Inferior parietal cortex (tissue), 1 donor: ENCODE measurements at regions not wholly inside any gene's neighbourhood (a gene's known extent, or its start where the extent isn't known, plus 50 kb on each side); places are given as distances from the start of the nearest gene placed in this dataset.

Experiments used
- DNase-seq: peaks from one replicate; pipeline ENCODE4 v3.0.0-alpha.2; 2016; ENCODE audit errors: extremely low spot score

DNA sequence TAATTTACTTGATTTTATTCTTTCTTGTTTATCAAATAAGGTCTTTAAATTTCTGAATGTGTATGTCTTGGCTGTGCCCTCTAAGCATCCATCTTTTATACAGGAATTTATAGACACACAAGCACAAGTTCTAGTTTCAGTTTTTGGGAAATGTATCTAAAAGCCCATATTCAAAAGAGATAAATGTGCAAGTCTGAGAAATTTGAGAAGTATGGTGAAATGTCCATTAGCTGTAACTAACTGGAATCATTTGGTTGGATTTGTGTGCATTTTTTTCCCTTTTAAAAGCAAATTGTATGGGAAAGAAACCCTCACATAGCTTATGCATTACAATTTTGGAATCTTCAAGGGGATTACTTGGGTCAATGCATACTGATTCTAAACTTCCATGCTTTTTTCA, 532.0 kb downstream of the KLF5 start:
- no peak for DNase-seq

DNA sequence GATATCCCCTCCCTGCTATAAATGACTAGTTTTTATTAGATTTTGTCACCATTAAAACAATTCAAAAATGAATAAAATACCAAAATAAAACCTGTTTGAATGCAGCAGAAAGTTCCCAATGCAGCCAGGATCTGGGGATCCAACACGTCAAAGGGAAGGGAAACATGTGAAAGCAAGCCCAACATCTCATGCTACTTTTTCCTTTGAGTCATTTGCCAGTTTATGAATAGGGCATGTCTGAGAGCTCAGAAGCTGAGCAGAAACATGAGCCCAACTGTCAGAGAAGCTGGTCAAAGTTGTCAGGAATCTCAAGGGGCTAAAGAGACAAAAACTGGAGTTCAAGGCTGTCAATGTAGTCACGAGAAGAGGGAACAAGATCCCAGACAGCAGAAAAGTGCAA, 526.4 kb downstream of the KLF5 start:
- no peak for DNase-seq

DNA sequence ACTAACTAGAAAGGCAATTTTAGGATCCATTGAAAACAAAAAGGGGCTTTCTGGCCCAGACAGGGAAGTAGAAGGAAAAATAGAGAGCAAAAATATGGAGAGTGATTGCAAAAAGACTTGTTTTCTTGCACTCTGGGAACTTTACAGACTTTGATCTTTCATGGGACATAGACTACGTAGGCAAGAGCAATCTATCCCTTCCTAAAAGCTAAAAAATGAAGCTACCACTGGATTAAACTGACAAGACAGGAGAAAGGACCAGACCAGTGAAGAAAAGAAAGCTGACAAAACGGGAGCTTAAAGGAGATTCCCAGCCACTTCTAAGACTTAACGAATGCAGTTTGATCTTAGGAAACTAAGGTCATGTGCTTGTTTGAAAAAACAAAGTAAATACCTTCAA, 524.5 kb downstream of the KLF5 start:
- DNase-seq, result no peak

DNA sequence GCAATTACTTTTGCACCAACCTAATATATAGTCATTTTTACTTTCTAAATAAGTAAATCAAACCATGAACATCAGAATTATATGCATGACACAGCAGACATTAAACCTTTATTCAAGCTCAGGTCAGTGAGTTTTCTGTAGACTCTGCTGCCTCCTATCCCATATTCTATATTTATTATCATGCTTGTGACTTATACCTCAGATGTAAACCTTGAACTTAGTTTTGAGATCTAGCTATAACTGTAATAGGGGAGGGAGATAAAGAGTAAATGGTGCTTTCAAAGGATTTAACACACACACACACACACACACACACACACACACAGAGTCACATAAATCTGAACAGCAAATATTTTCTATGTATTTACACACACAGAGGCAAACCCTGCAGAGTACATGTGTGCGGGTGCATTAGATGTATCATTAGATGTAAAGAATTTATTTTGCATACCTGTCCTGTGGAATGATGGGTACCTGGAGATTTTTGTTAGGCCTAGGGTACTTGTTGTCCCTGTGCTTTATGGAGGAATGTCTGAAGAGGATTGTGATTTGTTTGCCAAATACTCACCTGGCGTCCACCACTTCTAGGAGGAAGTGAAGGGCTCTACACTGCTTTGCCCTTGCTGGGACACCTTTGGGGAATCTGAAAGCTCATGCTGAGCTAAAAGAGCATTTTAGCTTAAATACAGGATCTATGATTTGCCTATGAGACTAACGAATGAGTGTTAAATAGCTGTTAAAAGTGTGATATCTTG, 521.9 kb downstream of the KLF5 start:
- no peak for DNase-seq

DNA sequence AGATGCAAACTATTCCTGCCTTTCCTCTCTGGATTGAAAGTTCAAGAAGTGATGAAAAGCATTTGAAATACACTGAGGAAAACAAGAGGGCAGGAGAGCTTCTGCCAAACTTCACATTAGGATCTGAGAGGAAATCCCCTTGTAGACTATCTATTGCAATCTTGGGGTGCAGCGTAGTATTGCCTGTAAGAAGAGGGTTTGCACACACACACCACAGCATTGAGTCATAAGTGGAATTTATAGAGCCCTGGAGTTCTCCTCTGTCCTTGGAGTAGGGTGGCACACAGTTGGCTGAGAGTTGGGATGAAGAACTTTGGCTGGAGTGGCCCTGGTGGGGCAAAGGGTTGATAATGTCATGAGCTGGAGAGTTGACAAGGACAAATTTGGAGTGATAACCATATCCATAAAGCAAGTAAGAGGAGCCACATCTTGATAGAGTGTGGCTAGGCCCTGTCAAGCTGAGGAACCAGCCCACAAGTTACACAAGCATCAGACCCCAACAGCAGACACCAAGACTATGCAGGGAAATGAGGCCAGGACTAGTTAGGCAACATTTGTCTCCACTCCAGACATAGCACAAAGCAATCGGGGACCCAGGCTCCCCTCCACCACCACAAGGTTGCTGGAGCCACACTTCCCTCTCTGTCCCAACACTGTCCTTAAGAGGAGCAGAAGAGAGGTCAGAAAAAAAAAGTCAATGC, 520.9 kb downstream of the KLF5 start:
- DNase-seq, result no peak

DNA sequence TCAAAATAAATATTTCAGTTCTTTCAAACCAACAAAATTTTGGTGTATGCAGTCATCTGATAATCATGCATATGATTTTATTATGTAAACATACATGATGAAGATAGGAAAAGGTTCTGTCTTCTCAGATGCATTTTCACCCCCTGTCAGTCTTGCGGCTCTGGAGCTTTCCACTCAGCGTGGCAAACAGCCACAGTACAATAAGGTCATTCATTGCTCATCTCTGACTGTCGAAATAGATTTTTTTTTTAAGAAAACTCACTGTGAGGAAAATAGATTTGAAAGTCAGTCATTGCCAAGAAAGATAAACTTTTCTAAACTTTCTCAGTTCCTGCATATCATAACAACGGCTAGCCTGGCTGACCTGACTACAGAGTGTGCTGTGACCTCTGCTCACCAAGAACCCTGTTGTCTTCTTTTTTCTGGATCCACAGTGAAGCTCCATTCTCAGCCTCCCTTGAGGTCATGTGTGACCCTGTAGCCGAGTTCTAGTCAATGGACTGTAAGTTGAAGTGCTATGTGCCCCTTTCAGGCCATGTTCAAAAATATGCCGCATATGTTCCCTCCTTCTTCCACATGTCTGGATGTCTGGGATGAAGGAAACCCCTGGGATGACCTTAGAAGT, 519.6 kb downstream of the KLF5 start:
- DNase-seq, result no peak

DNA sequence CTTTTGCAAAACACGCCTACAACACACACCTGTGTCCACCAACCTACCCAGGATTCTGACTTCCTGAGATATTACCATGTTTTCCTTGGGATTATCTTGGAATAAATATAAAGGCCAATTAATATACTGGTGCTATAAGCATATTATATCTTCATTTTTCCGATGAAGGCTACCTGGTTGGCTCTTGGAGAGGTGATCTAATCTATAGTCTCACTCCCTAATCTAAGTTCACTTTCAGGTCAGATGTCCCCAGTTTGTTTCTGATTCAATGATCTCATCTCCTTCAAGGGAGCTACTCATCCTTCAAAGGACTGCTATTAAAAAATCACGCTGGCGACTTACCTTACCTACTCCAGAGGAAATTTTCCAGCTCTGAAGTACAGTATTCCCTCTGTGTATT, 517.5 kb downstream of the KLF5 start:
- no peak for DNase-seq

DNA sequence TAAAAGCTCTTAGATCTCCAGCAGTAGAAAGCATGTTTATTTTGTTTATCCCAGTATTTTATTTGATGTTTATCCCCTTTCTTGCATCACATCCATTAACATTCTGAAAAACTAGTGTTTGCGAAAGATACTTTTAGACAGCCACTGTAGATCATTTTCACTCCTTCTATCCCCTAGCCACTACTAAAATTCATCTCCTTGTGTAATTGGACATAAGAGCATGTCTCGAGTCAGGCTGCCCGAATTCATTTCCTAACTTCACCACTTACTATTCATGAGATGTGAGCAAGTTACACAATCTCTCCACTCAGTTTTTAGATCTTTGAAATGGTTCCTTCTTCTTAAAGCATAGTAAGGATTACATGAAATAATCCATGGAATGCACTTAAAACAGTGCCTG, 514.0 kb downstream of the KLF5 start:
- no peak for DNase-seq

DNA sequence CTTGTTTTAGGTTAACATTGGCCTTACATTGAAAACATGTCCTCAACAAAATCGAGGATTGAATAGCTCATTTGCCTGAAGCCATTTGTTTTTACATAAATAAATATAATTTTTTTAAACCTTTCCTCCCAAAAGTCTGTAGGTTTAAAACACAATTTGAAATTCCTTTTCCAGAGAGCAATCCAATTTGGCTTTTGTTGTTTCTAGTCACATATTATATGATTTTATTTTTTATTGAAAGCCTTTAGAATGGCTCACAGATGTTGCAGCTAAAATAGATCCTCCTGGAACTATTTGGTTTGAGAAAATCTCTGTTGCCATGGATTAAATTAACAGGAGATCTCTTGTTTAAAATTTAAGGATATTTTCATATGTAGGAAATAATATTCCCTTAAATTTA, 512.6 kb downstream of the KLF5 start:
- DNase-seq, result no peak

DNA sequence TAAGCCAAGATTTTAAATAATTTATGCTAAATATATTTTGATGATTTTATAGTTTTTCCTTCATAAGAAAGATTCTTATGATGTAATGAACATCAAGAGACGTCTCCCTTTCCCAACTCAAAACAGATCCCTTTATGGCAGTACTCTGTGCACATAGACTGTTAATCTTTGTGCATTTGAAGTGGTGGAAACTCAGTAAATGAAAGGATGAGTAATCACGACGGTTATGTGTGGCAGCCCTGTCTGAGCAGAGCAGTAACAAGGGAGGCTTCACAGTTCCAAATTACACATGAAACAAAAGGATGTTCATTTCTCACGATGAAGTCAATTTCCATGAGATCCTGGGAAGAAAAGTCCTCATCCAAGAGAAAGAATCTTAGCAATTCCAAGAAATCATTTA, 498.1 kb downstream of the KLF5 start:
- no peak for DNase-seq

DNA sequence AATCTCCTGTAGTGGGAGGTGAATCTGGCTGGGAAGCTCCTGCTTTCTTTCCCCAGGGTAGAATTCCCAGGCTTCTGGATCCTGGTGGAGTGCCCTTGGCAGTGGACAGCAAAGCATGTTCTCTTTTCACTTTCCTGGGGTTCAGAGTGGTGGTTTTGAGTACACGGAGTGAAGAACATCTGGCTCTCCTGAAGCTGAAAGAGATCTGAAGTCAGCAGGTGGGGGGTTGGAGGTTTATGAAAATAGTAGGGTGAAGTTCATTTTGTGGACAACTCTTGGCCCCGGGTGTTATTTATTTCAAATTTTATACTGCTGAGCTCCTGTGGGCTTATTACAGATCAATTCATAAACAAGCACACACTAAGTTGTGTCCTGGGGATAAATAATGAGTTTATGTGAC, 497.3 kb downstream of the KLF5 start:
- DNase-seq, result no peak

DNA sequence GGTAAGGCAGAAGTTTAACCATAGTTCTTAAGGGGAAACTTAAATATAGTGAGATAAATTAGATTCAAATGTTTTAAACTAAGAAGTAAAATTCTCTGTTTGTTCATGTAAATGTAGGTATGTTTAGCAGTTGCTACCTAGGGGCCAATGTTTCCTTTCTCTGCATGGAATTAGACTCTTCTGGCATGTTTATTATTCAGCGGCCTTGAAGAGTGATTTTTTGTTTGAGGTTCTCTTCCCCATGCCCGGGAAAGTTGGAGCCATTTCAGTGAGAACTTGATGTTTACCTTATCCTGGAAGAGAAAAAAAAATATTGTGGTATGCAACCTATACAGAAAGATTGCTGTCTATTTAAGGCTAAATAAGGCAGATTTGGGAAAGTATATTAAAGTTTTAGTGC, 492.9 kb downstream of the KLF5 start:
- no peak for DNase-seq

DNA sequence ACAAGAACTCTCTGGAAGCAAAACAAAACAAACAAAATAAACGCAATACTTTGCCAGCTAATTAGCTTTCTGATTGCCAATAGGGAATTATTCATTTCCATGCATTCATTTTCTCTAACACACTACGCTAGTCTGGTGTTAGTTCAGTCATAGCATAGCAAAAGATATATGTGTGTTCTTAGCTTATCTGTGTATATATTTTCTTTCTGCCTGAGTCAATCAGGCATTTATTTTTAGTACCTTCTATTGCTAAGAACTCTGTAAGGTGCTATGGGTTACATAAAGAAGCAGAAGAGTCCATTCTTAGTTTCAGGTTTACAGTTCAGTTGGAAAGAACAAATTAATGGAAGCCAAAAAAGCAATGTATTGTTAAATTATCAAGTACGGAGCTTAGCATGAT, 490.9 kb downstream of the KLF5 start:
- DNase-seq, result no peak

DNA sequence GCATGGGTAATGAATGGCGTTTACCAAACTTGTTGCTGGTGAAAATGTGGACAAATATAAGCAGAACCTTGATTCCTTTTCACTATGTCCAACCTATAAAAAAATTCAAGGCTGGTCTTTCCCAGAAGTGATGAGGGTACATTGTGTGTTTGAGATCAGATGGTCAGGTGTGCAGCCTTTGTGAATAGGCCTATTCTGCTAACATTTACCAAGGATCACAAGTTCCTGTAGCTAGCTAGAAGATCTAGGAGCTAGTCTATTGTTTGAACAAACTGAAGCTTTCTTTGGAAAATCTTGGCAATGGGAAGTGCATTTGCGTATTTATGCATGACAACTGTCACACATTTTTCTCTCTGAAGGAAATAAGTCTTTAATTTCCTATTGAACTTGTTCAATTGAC, 489.6 kb downstream of the KLF5 start:
- DNase-seq, result no peak

DNA sequence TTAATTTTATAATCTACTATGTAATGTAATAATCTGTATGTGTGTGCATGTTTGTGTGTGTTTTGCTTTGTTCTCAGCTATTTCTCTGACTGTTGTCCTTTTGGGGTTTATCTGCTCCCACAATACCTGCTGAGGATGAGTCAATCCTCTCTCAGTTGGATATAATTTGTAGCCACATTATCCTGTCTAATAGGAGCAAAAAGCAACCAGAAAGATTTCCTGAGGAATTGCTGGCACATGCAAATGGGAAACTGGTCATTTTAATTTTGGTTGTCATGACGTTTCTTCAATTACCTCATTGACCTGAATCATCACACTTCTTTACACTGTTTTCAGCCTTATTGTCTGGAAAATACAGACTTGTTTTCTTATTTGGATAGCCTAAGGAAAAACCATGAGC, 488.4 kb downstream of the KLF5 start:
- DNase-seq, result no peak

DNA sequence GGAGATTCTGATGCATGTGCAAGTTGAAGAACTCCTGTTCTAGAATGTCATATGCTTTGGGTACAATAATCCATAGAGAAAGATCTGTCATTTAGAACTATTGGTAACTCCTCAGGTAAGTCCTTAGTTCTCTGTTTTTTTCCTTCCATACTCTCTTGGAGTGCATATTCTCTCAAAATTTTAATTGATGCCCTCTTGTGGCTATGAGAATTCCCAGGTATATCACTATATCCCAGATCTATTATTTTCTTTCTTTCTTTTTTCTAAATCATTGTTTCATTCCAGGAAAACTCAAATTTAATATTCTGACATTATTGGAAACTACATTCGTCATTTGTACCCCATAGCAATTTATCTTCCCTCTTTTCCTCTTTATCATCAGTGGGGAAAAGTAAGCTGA, 485.4 kb downstream of the KLF5 start:
- no peak for DNase-seq

DNA sequence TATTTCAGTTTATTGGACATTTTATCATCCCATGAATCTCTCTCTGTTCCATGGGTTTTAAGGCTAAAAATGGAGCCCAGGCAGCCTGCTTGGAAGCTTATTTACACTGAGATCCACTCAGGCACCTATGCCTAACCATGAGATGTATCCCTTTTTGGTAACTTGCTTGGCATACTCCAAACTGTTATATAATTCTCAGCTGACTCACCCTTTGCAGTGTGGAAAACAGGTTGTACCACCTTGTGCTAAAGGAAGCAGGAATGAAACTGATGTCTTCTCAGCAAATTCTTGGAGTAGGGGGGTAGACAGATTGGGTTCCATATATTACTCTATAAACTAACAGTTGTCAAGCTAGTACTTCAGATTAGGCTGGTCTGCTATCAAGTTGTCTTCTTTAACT, 483.6 kb downstream of the KLF5 start:
- peak; percentile 70 for DNase-seq

DNA sequence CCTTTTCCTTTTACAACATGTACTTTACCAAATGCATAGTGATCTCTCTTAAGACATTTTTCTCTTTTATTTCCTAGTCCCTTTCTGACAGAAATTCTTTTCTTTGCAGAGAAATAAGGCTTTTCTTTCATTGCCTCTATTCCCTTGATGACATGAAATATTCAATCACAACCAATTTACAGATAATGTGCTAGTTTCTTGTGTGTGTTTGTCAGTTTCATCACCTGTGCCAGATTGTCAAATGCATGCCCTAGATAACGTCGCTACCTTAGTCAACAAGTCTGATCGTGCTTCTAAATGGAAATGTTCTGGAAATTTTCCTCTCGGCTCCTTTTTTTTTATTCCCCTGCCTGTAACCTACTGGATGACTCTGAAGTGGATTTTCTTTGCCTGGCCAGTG, 478.1 kb downstream of the KLF5 start:
- no peak for DNase-seq

DNA sequence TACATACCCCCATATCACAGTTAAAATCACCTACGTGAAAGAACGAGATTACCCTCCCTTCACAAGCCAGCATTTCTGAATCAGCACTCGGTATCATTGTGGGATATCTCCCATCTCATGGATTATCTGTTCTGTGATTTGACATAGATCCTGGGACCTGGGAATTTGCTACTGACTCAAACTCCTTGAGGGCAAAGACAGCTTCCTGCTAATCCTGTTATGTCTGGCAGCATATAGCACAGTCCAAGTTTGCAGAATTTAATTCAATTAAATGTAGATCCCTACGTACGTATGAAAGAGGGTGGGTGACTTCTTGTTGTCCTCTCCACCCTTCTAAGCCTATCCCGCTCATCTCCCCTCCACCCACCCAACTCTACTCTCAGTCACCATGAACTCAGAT, 476.5 kb downstream of the KLF5 start:
- DNase-seq, result no peak

DNA sequence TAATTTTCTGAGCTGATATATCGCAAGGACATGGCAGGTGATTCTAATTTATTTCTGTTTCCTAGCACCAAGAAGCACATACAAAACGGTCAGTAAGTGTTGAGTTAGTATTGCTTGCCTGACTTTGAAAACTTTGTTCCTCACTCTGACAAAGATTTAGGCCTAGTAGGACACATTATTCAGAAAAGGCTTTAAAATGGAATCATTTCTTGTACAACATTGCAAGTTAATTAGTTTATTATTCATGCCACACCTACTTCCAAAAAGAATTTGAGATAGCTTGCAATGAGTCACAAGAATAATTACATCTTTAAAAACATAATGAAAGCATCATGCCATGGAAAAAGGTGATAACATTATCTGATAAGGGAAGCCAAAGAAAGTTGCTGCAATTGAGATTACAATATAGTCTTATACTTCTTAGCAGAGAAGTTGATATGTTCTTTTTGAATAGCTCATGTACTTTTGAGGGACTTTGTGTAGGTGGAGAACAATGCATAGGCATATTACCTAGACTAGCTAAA, 474.2 kb downstream of the KLF5 start:
- DNase-seq, result no peak

DNA sequence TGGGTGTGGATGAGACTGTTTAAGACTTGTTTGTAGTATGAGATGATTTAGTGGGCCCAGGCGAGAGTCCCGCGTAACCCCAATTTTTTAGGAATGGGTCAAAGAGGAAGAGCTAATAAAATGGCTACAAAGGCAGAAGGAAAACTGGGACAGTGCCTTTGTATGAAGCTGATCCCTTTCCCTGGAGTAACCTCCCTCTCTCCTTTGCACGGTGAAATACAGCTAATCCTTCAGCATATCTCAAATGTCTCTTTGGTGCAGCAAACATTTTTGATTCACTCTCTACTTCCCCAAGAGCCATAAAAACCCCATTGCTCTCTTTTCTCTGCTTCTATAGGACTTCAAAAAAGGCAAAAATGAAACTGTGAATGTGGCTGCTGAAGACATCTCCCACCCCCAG, 473.8 kb downstream of the KLF5 start:
- no peak for DNase-seq

DNA sequence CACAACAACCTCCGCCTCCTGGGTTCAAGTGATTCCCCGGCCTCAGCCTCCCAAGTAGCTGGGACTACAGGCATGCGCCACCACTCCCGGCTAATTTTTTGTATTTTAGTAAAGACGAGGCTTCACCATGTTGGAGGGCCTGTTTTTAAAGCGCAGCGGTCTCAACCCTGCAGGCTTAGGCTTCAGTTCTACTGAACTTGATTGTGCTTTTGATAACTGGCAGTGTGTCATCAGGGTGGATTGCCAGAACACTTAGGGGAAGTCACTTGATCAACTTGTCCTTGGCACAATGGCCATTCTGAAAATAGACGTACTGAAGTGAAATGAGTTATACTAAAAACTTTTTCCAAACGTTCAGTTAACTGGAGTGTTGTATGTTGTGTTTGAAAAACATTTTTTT, 472.2 kb downstream of the KLF5 start:
- DNase-seq, result no peak

DNA sequence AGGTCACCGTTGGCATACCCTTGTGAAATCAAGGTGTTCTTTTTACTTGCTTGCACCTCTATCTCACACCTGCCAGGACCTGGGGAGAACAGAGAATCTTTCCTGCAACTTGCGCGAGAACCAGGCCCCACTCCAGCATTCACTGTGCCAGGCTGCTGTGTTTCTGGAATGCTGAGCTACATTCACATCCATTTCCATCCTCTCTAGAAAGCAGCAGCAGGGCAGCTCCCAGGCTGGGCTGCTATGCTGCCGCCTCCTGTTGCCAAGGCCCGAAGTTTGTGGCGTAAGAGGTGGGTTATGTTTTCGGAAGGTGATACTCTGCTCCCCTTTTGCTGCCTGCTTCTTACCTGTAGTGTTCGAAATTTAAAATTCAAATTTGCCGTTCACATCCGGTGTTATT, 464.1 kb downstream of the KLF5 start:
- no peak for DNase-seq
